Astrocyte (in vitro differentiated cells and primary cell): ENCODE measurements at regions not wholly inside any gene's neighbourhood (a gene's known extent, or its start where the extent isn't known, plus 50 kb on each side); places are given as distances from the start of the nearest gene placed in this dataset.

ENCODE experiments used
- DNase-seq: peaks from one replicate; pipeline ENCODE4 v3.0.0-alpha.2; 2010; ENCODE audit warnings: low read depth
- FAIRE-seq: peaks from 2 replicates; lab custom pipeline; 2011; peaks lifted over from hg19 to GRCh38; lab: Jason Lieb, UNC
- H2AFZ ChIP-seq: 2 replicates; pipeline ENCODE4 v1.6.0; 2012; ENCODE audit warnings: low read depth, low read length, inconsistent platforms
- H3K27ac ChIP-seq: 2 replicates; pipeline ENCODE4 v1.5.1; 2011; ENCODE audit warnings: low read depth, low read length, inconsistent platforms
- H3K27me3 ChIP-seq: 2 replicates; pipeline ENCODE4 v1.6.0; 2011; ENCODE audit warnings: low read length, inconsistent platforms; ENCODE audit not compliant: insufficient read depth
- H3K36me3 ChIP-seq: 2 replicates; pipeline ENCODE4 v1.5.1; 2011; ENCODE audit warnings: low read length, inconsistent platforms; ENCODE audit not compliant: insufficient read depth
- H3K4me1 ChIP-seq: 2 replicates; pipeline ENCODE4 v1.5.1; 2011; ENCODE audit warnings: low read length, inconsistent platforms; ENCODE audit not compliant: insufficient read depth
- H3K4me2 ChIP-seq: 2 replicates; pipeline ENCODE4 v1.6.0; 2012; ENCODE audit warnings: low read length, inconsistent platforms
- H3K4me3 ChIP-seq: 2 replicates; pipeline ENCODE4 v1.5.1; 2011; ENCODE audit warnings: low read depth, mild to moderate bottlenecking, low read length, inconsistent platforms; ENCODE audit not compliant: insufficient read depth
- H3K79me2 ChIP-seq: 2 replicates; pipeline ENCODE4 v1.6.0; 2012; ENCODE audit warnings: mild to moderate bottlenecking, low read length, inconsistent platforms; ENCODE audit not compliant: insufficient read depth
- H3K9ac ChIP-seq: 2 replicates; pipeline ENCODE4 v1.6.0; 2012; ENCODE audit warnings: mild to moderate bottlenecking, low read length, inconsistent platforms
- H3K9me3 ChIP-seq: 2 replicates; pipeline ENCODE4 v1.5.1; 2012; ENCODE audit warnings: low read depth, mild to moderate bottlenecking, low read length, inconsistent platforms; ENCODE audit not compliant: insufficient read depth
- H4K20me1 ChIP-seq: 2 replicates; pipeline ENCODE4 v1.6.0; 2012; ENCODE audit warnings: low read length, inconsistent platforms; ENCODE audit not compliant: insufficient read depth
- H3K27ac Mint-ChIP-seq: one replicate; pipeline ENCODE4 v1.8.0; 2021; ENCODE audit warnings: mild to moderate bottlenecking, mixed read lengths; ENCODE audit not compliant: unreplicated experiment
- H3K27me3 Mint-ChIP-seq: one replicate; pipeline ENCODE4 v1.8.0; 2021; ENCODE audit warnings: low read depth, mixed read lengths; ENCODE audit not compliant: unreplicated experiment
- H3K36me3 Mint-ChIP-seq: one replicate; pipeline ENCODE4 v1.8.0; 2021; ENCODE audit warnings: low read depth, mixed read lengths; ENCODE audit not compliant: unreplicated experiment
- H3K4me1 Mint-ChIP-seq: one replicate; pipeline ENCODE4 v1.8.0; 2021; ENCODE audit warnings: low read depth, mixed read lengths; ENCODE audit not compliant: unreplicated experiment
- H3K4me3 Mint-ChIP-seq: one replicate; pipeline ENCODE4 v1.8.0; 2021; ENCODE audit warnings: mild to moderate bottlenecking, moderate library complexity, mixed read lengths; ENCODE audit not compliant: unreplicated experiment
- H3K9me3 Mint-ChIP-seq: one replicate; pipeline ENCODE4 v1.8.0; 2021; ENCODE audit warnings: mild to moderate bottlenecking, mixed read lengths; ENCODE audit not compliant: unreplicated experiment
- CTCF ChIP-seq: IDR thresholded peaks from 2 replicates; pipeline ENCODE4 v1.5.1; 2011; ENCODE audit warnings: low read depth, mild to moderate bottlenecking, inconsistent platforms, low read length, moderate library complexity; ENCODE audit not compliant: insufficient read depth
- EZH2 ChIP-seq: IDR thresholded peaks from 2 replicates; pipeline ENCODE4 v1.6.1; 2012; ENCODE audit warnings: mild to moderate bottlenecking, low read length, inconsistent platforms; ENCODE audit not compliant: insufficient read depth

GRCh38 chr22:48824712-48825651 is 1002.7 kb downstream of the BRD1 start:
- FAIRE-seq (no peak), DNase-seq (no peak)
- no peaks in the 10 kb centered on the region for H3K36me3 Mint-ChIP-seq
- Histone ChIP-seq H3K27me3 (no peaks in the 10 kb centered on the region), H3K4me1 (peaks cover 4% of the 10 kb centered on the region), H3K27ac (no peak overlapping the region), H3K4me2 (no peak overlapping the region), H3K79me2 (no peaks in the 10 kb centered on the region), H3K9ac (no peak overlapping the region), H2AFZ (no peak overlapping the region), H3K9me3 (no peaks in the 10 kb centered on the region), H3K4me3 (no peak overlapping the region), H3K36me3 (no peaks in the 10 kb centered on the region), H4K20me1 (no peaks in the 10 kb centered on the region)
- H3K4me1 Mint-ChIP-seq: peaks cover 15% of the 10 kb centered on the region
- peaks cover 21% of the 10 kb centered on the region for H3K27me3 Mint-ChIP-seq
- H3K4me3 Mint-ChIP-seq: no peak overlapping the region
- peaks cover 2% of the 10 kb centered on the region for H3K9me3 Mint-ChIP-seq
- TF ChIP-seq EZH2 (no peak), CTCF (no peak)
- H3K27ac Mint-ChIP-seq: peak overlapping the region; percentile 67

DNA sequence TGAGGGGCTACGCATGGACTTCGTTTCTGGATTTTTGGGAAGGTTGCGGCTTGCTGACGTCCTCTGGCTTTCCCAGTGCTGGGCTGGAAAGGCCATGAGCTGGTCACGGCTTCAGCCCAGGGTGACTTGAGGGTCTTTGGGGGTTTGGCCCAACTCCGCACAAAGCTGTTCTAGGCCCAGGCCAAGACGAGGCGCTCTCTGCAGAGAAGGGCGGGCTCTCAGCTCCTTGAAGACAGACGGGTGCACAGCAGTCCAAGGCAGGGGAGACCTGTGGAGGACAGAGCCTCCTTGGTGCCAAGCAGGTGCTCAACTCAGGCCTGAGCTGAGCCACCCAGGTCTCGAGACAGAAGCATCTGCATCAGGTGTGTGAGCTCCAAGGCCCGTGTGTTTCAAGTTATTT is 1003.7 kb downstream of the BRD1 start:
- no peaks in the 10 kb centered on the region for H3K36me3 ChIP-seq
- H2AFZ ChIP-seq: no peak overlapping the region
- no peak overlapping the region for H3K4me2 ChIP-seq
- H3K4me3 Mint-ChIP-seq: no peak overlapping the region
- no peak overlapping the region for H3K27ac ChIP-seq
- H3K27ac Mint-ChIP-seq: no peak overlapping the region
- no peaks in the 10 kb centered on the region for H3K9me3 ChIP-seq
- no peak overlapping the region for H3K4me3 ChIP-seq
- H3K36me3 Mint-ChIP-seq: no peaks in the 10 kb centered on the region
- no peaks in the 10 kb centered on the region for H3K79me2 ChIP-seq
- H3K4me1 ChIP-seq: peaks cover 4% of the 10 kb centered on the region
- H3K9ac ChIP-seq: no peak overlapping the region
- H3K9me3 Mint-ChIP-seq: peaks cover 2% of the 10 kb centered on the region
- DNase-seq (no peak), FAIRE-seq (no peak)
- TF ChIP-seq CTCF (no peak), EZH2 (no peak)
- H3K4me1 Mint-ChIP-seq: peaks cover 14% of the 10 kb centered on the region
- H3K27me3 Mint-ChIP-seq: peaks cover 24% of the 10 kb centered on the region
- no peaks in the 10 kb centered on the region for H3K27me3 ChIP-seq
- no peaks in the 10 kb centered on the region for H4K20me1 ChIP-seq
